ENCODE measurements at regions not wholly inside any gene's neighbourhood (a gene's known extent, or its start where the extent isn't known, plus 50 kb on each side); places are given as distances from the start of the nearest gene placed in this dataset.

- TF ChIP-seq CEBPB (IDR thresholded peaks at IDR 0.05; ENCODE audit: low read depth, low read length) (no peak), MAFK (IDR thresholded peaks at IDR 0.05; ENCODE audit: low read depth, low read length) (no peak)
Observed at GRCh38 chr7:142380069-142380468, 122.2 kb upstream of the PRSS58 start (continued).

GRCh38 chr7:142379201-142379885 is 121.5 kb upstream of the PRSS58 start:
- H4K20me1 ChIP-seq (ENCODE audit: insufficient read depth, low read length): no peaks in the 10 kb centered on the region
- BruUV-seq (replicated peaks): no TSS peak
- no peak overlapping the region for H4K91ac ChIP-seq (ENCODE audit: insufficient read depth, low read depth, low read length)
- CTCF ChIA-PET: interaction anchor here (1.1 kb wide), 1 partner anchor 34 kb away, joined by 3 read pairs; no protein-coding TSS in a partner anchor
- 54% methylated on average over 3 of the region's 6 CpGs; no CpG with 5 or more reads in 1 of the 2 experiments for whole genome bisulfite sequencing, 2 experiments (ENCODE audit: extremely low coverage in 2 of 2, insufficient read length in 1 of 2)
- no peaks in the 10 kb centered on the region for H3K79me1 ChIP-seq (ENCODE audit: low read depth in 1 of 2, low read length in 2 of 2)
- H3K9me3 ChIP-seq (ENCODE audit: control insufficient read depth, insufficient read depth, low read length): no peaks in the 10 kb centered on the region
- in situ Hi-C loops (cut with MboI; ENCODE audit: low sequenced_read_pairs): no loop called here
- no peak overlapping the region for H3K18ac ChIP-seq (ENCODE audit: low read depth, low read length)
- H3K14ac ChIP-seq (replicated peaks; ENCODE audit: low read depth, low read length): no peak overlapping the region
- no peak for ATAC-seq (ENCODE audit: low read depth)
- no peaks in the 10 kb centered on the region for H3K36me3 ChIP-seq (ENCODE audit: control insufficient read depth, insufficient read depth, low read length)
- no peak overlapping the region for H2AFZ ChIP-seq (replicated peaks; ENCODE audit: low read length, poor library complexity)
- no peak overlapping the region for H3K4me2 ChIP-seq (ENCODE audit: low read depth, low read length)
- H2BK15ac ChIP-seq (ENCODE audit: low read depth, low read length): no peak overlapping the region
- H2AK5ac ChIP-seq (ENCODE audit: low read depth, low read length): no peak overlapping the region
- H3K27ac ChIP-seq (ENCODE audit: insufficient read depth, low read length): no peak overlapping the region
- H4K8ac ChIP-seq (ENCODE audit: low read depth in 2 of 2, low read length in 2 of 2): no peak overlapping the region
- H3K4me3 ChIP-seq (ENCODE audit: insufficient read depth, low read depth, low read length): no peak overlapping the region
- no peak overlapping the region for H2BK5ac ChIP-seq (ENCODE audit: low read depth, low read length, poor library complexity, severe bottlenecking)
- peaks cover 10% of the 10 kb centered on the region; the same call in 1 of the 2 replicates for H3K9me1 ChIP-seq (ENCODE audit: insufficient read depth, low read length)
- no peak overlapping the region for H2BK120ac ChIP-seq (ENCODE audit: low read depth, low read length)
- peaks cover 14% of the 10 kb centered on the region for H3K4me1 ChIP-seq (ENCODE audit: control insufficient read depth, insufficient read depth, low read length)
- dilution Hi-C loops (cut with HindIII; ENCODE audit: low sequenced_read_pairs, unreplicated experiment): no loop called here
- no peaks in the 10 kb centered on the region for H3K27me3 ChIP-seq (ENCODE audit: control insufficient read depth, insufficient read depth, low read length)
- no peak overlapping the region for H2AK9ac ChIP-seq (replicated peaks; ENCODE audit: low read depth, low read length, poor library complexity)
- DNase-seq: no peak
- no peak overlapping the region for H4K5ac ChIP-seq (ENCODE audit: low read depth, low read length)
- no peak overlapping the region for H3K23ac ChIP-seq (ENCODE audit: low read depth, low read length)
- no peak overlapping the region for H3K9ac ChIP-seq (ENCODE audit: low read depth, low read length)
- no peak overlapping the region for H3K56ac ChIP-seq (ENCODE audit: extremely low read depth, insufficient read depth, low read length)
- intact Hi-C loops (cut with micrococcal nuclease): no loop called here
- H2BK20ac ChIP-seq (ENCODE audit: low read depth, low read length): no peak overlapping the region
- no peak overlapping the region for H3K4ac ChIP-seq (ENCODE audit: low read depth, low read length)
- POLR2A ChIA-PET (ENCODE audit: unreplicated experiment): no interaction called here
- TF ChIP-seq FOS (IDR thresholded peaks at IDR 0.05; ENCODE audit: low read depth, low read length) (no peak), SMC3 (IDR thresholded peaks at IDR 0.05; ENCODE audit: low read depth, low read length) (no peak), RCOR1 (IDR thresholded peaks at IDR 0.05; ENCODE audit: insufficient replicate concordance, low read length) (no peak), CTCF (conservative IDR thresholded peaks at IDR 0.05; ENCODE audit: low read depth, low read length) (no peak), NFE2L2 (IDR thresholded peaks at IDR 0.05; ENCODE audit: low read depth, low read length) (no peak), MXI1 (IDR thresholded peaks at IDR 0.05; ENCODE audit: borderline replicate concordance, low read depth, low read length) (no peak), CHD1 (IDR thresholded peaks at IDR 0.05; ENCODE audit: low read depth, low read length) (no peak), POLR2A (IDR thresholded peaks at IDR 0.05; ENCODE audit: low read depth, low read length) (no peak), MAZ (IDR thresholded peaks at IDR 0.05; ENCODE audit: borderline replicate concordance, low read depth, low read length) (no peak), RFX5 (IDR thresholded peaks at IDR 0.05; ENCODE audit: low read depth, low read length) (no peak), USF2 (IDR thresholded peaks at IDR 0.05; ENCODE audit: low read depth, low read length) (no peak), MAFK (IDR thresholded peaks at IDR 0.05; ENCODE audit: low read depth, low read length) (no peak), RAD21 (IDR thresholded peaks at IDR 0.05; ENCODE audit: low read length) (no peak), CEBPB (IDR thresholded peaks at IDR 0.05; ENCODE audit: low read depth, low read length) (no peak)
